H9 (cell line): ENCODE measurements at regions not wholly inside any gene's neighbourhood (a gene's known extent, or its start where the extent isn't known, plus 50 kb on each side); places are given as distances from the start of the nearest gene placed in this dataset.

Experiments used
- DNase-seq: peaks from one replicate; pipeline ENCODE4 v3.0.0-alpha.2; 2017
- H2AFZ ChIP-seq: one replicate; pipeline ENCODE4 v1.6.1; 2013; ENCODE audit warnings: mild to moderate bottlenecking, low read length, control low read depth, moderate library complexity
- H2AK5ac ChIP-seq: 2 replicates; pipeline ENCODE4 v1.6.1; 2013; ENCODE audit warnings: low read length, control low read depth, mixed read lengths; ENCODE audit not compliant: insufficient read length
- H2BK120ac ChIP-seq: one replicate; pipeline ENCODE4 v1.6.1; 2013; ENCODE audit warnings: low read depth, mild to moderate bottlenecking, low read length, control low read depth, inconsistent platforms; ENCODE audit not compliant: poor library complexity, severe bottlenecking
- H2BK12ac ChIP-seq: 2 replicates; pipeline ENCODE4 v1.6.1; 2013; ENCODE audit warnings: low read length, control low read depth, mixed read lengths, low read depth; ENCODE audit not compliant: insufficient read length
- H2BK15ac ChIP-seq: 2 replicates; pipeline ENCODE4 v1.6.1; 2013; ENCODE audit warnings: low read depth, low read length, control low read depth
- H2BK20ac ChIP-seq: one replicate; pipeline ENCODE4 v1.6.1; 2013; ENCODE audit warnings: low read depth, mild to moderate bottlenecking, low read length, control low read depth, inconsistent platforms; ENCODE audit not compliant: poor library complexity, severe bottlenecking
- H2BK5ac ChIP-seq: 2 replicates; pipeline ENCODE4 v1.6.1; 2013; ENCODE audit warnings: low read length, control low read depth, mixed read lengths; ENCODE audit not compliant: insufficient read length
- H3K14ac ChIP-seq: 2 replicates; pipeline ENCODE4 v1.6.1; 2013; ENCODE audit warnings: low read length, control low read depth; ENCODE audit not compliant: insufficient read depth
- H3K18ac ChIP-seq: 2 replicates; pipeline ENCODE4 v1.6.1; 2013; ENCODE audit warnings: low read depth, mild to moderate bottlenecking, mixed read lengths, low read length, control low read depth; ENCODE audit not compliant: insufficient read length
- H3K23ac ChIP-seq: 2 replicates; pipeline ENCODE4 v1.6.1; 2013; ENCODE audit warnings: low read length, control low read depth, mixed read lengths, low read depth; ENCODE audit not compliant: insufficient read length
- H3K23me2 ChIP-seq: 2 replicates; pipeline ENCODE4 v1.6.1; 2013; ENCODE audit warnings: low read depth, mild to moderate bottlenecking, mixed read lengths, low read length, control low read depth; ENCODE audit not compliant: insufficient read length, poor library complexity, severe bottlenecking
- H3K27ac ChIP-seq: 2 replicates; pipeline ENCODE4 v1.5.1; 2013; ENCODE audit warnings: low read length, control low read depth, mixed read lengths, low read depth; ENCODE audit not compliant: insufficient read length
- H3K27me3 ChIP-seq: 2 replicates; pipeline ENCODE4 v1.6.1; 2013; ENCODE audit warnings: low read length, control low read depth, inconsistent platforms; ENCODE audit not compliant: insufficient read depth
- H3K4ac ChIP-seq: 2 replicates; pipeline ENCODE4 v1.6.1; 2013; ENCODE audit warnings: low read depth, mild to moderate bottlenecking, control low read depth, inconsistent platforms, low read length, moderate library complexity
- H3K4me1 ChIP-seq: 2 replicates; pipeline ENCODE4 v1.6.1; 2013; ENCODE audit warnings: low read length, control low read depth, inconsistent platforms; ENCODE audit not compliant: insufficient read depth
- H3K4me2 ChIP-seq: 2 replicates; pipeline ENCODE4 v1.6.1; 2013; ENCODE audit warnings: low read length, control low read depth, mixed read lengths; ENCODE audit not compliant: insufficient read length, insufficient read depth
- H3K56ac ChIP-seq: 2 replicates; pipeline ENCODE4 v1.6.1; 2013; ENCODE audit warnings: low read depth, mild to moderate bottlenecking, mixed read lengths, low read length, control low read depth; ENCODE audit not compliant: insufficient read length
- H3K79me1 ChIP-seq: 2 replicates; pipeline ENCODE4 v1.6.1; 2013; ENCODE audit warnings: low read depth, mild to moderate bottlenecking, moderate library complexity, low read length, control low read depth, inconsistent platforms; ENCODE audit not compliant: insufficient read depth, poor library complexity, severe bottlenecking
- H3K79me2 ChIP-seq: 2 replicates; pipeline ENCODE4 v1.6.1; 2013; ENCODE audit warnings: low read length, control low read depth, inconsistent platforms; ENCODE audit not compliant: insufficient read depth
- H3K9ac ChIP-seq: 2 replicates; pipeline ENCODE4 v1.6.1; 2013; ENCODE audit warnings: low read length, control low read depth, mixed read lengths; ENCODE audit not compliant: insufficient read length; ENCODE audit errors: extremely low read depth
- H3K9me3 ChIP-seq: one replicate; pipeline ENCODE4 v1.6.1; 2013; ENCODE audit warnings: low read depth, low read length, inconsistent platforms; ENCODE audit not compliant: control insufficient read depth
- H3T11ph ChIP-seq: one replicate; pipeline ENCODE4 v1.6.1; 2013; ENCODE audit warnings: mild to moderate bottlenecking, low read length, control low read depth, inconsistent platforms
- H4K20me1 ChIP-seq: one replicate; pipeline ENCODE4 v1.6.1; 2013; ENCODE audit not compliant: control insufficient read depth, insufficient read length, insufficient read depth
- H4K5ac ChIP-seq: 2 replicates; pipeline ENCODE4 v1.6.1; 2013; ENCODE audit warnings: low read depth, mild to moderate bottlenecking, mixed read lengths, low read length, control low read depth; ENCODE audit not compliant: insufficient read length
- H4K8ac ChIP-seq: replicated peaks from 2 replicates; pipeline ENCODE4 v1.6.1; 2013; ENCODE audit warnings: low read length, control low read depth, mixed read lengths, low read depth; ENCODE audit not compliant: insufficient read length
- H4K91ac ChIP-seq: 2 replicates; pipeline ENCODE4 v1.6.1; 2013; ENCODE audit warnings: low read depth, mild to moderate bottlenecking, moderate library complexity, mixed read lengths, low read length, control low read depth; ENCODE audit not compliant: insufficient read length
- H3K27ac Mint-ChIP-seq, 3 experiments: 2 replicates in 2 of 3; 3 replicates in 1 of 3; pipeline ENCODE4 v1.8.0; 2020 to 2021; ENCODE audit warnings: mixed read lengths in 3 of 3, mild to moderate bottlenecking in 1 of 3, moderate library complexity in 1 of 3
- H3K27me3 Mint-ChIP-seq: 2 replicates; pipeline ENCODE4 v1.8.0; 2021; ENCODE audit warnings: low read depth, mild to moderate bottlenecking, moderate library complexity, mixed read lengths
- H3K36me3 Mint-ChIP-seq, 3 experiments: 2 replicates in 2 of 3; 3 replicates in 1 of 3; pipeline ENCODE4 v1.8.0; 2020 to 2021; ENCODE audit warnings: low read depth in 3 of 3, mixed read lengths in 3 of 3; ENCODE audit not compliant: insufficient read depth in 1 of 3
- H3K4me1 Mint-ChIP-seq, 2 experiments: 2 replicates each; pipeline ENCODE4 v1.8.0; 2020; ENCODE audit warnings: mixed read lengths in 2 of 2
- H3K4me3 Mint-ChIP-seq, 2 experiments: 2 replicates in 1 of 2; 3 replicates in 1 of 2; pipeline ENCODE4 v1.8.0; 2020 to 2021; ENCODE audit warnings: mild to moderate bottlenecking in 2 of 2, mixed read lengths in 2 of 2, moderate library complexity in 1 of 2
- H3K9me3 Mint-ChIP-seq, 2 experiments: 2 replicates in 1 of 2; 3 replicates in 1 of 2; pipeline ENCODE4 v1.8.0; 2020; ENCODE audit warnings: mild to moderate bottlenecking in 2 of 2, mixed read lengths in 2 of 2, moderate library complexity in 1 of 2
- CTCF ChIP-seq: fragments of 200-600 bp; sonication (generic); conservative IDR thresholded peaks from 3 replicates; pipeline ENCODE4 v1.8.0; 2021; ENCODE audit warnings: antibody characterized with exemption, mild to moderate bottlenecking
- WGBS: extraction: QIAGEN DNeasy Blood & Tissue Kit; methylation state at CpG from one replicate; pipeline ENCODE4 v1.1.7; 2013; ENCODE audit warnings: missing lambda C conversion rate, low lambda C conversion rate, mixed read lengths; ENCODE audit not compliant: insufficient read length; ENCODE audit errors: extremely low coverage; 5-methylcytosine and 5-hydroxymethylcytosine counted together

- H3K4me3 Mint-ChIP-seq: no peak overlapping the region
- H3K36me3 Mint-ChIP-seq: peaks cover 0 to 2% (median 0%) of the 10 kb centered on the region in 3 experiments; a peak in 2 of 7 replicates
Measured at GRCh38 chr1:30044656-30045144, 678.7 kb downstream of the MATN1 start.

More at GRCh38 chr1:30044656-30045144, 678.7 kb downstream of the MATN1 start:
- H2BK15ac ChIP-seq: no peak overlapping the region
- no peak overlapping the region for H3K18ac ChIP-seq
- Mint-ChIP-seq H3K9me3 (peaks cover 0 to 9% of the 10 kb centered on the region in 2 experiments; a peak in 3 of 5 replicates), H3K4me1 (peaks cover 11 to 12% of the 10 kb centered on the region in 2 experiments), H3K27me3 (no peaks in the 10 kb centered on the region), H3K27ac (no peak overlapping the region)
- no peak overlapping the region for H3T11ph ChIP-seq
- no peak overlapping the region for H3K9ac ChIP-seq
- H2BK5ac ChIP-seq: no peak overlapping the region
- H3K23me2 ChIP-seq: no peaks in the 10 kb centered on the region
- H3K27me3 ChIP-seq: no peaks in the 10 kb centered on the region
- H4K5ac ChIP-seq: no peak overlapping the region
- no peaks in the 10 kb centered on the region for H3K79me2 ChIP-seq
- no peak overlapping the region for H3K4ac ChIP-seq
- H2AFZ ChIP-seq: no peak overlapping the region
- no peak overlapping the region for H3K23ac ChIP-seq
- no CpG with 5 or more reads among the region's 2 CpGs for WGBS
- no peaks in the 10 kb centered on the region for H3K4me1 ChIP-seq
- no peaks in the 10 kb centered on the region for H3K79me1 ChIP-seq
- H2BK120ac ChIP-seq: no peak overlapping the region
- DNase-seq: peak; percentile 16
- H3K56ac ChIP-seq: no peak overlapping the region
- H3K27ac ChIP-seq: no peak overlapping the region
- TF ChIP-seq CTCF: no peak
- no peak overlapping the region for H2BK20ac ChIP-seq
- no peak overlapping the region for H4K8ac ChIP-seq
- H2BK12ac ChIP-seq: no peak overlapping the region
- H3K9me3 ChIP-seq: no peaks in the 10 kb centered on the region
- H2AK5ac ChIP-seq: no peak overlapping the region
- no peak overlapping the region for H4K91ac ChIP-seq
- no peaks in the 10 kb centered on the region for H4K20me1 ChIP-seq
- no peak overlapping the region for H3K4me2 ChIP-seq
- no peak overlapping the region for H3K14ac ChIP-seq
